HCT116 (cell line): ENCODE measurements at regions not wholly inside any gene's neighbourhood (a gene's known extent, or its start where the extent isn't known, plus 50 kb on each side); places are given as distances from the start of the nearest gene placed in this dataset.

Experiments
- ATAC-seq: fragments of 200-7000 bp; cut with Tn5 transposase; 2 replicates; pipeline ENCODE4 v1.9.1; 2020; ENCODE audit warnings: mild to moderate bottlenecking, moderate library complexity
- BruUV-seq: library from RNA; stranded (reverse); fragments of 400-500 nt; replicated peaks from 2 replicates; lab custom pipeline; 2021; lab: Mats Ljungman, UMichigan
- CTCF ChIA-PET: fragments of 300-600 bp; sonication (Branson Sonifier 250); formaldehyde crosslinking; loops from one replicate; lab custom pipeline; 2021; ENCODE audit warnings: antibody characterized with exemption; lab: Charles Lee
- POLR2A ChIA-PET: fragments of 300-600, 350-600 bp; sonication (Branson Sonifier 250); formaldehyde crosslinking; loops from one replicate; lab custom pipeline; 2021; ENCODE audit warnings: antibody characterized with exemption; lab: Charles Lee
- RAD21 ChIA-PET, 2 experiments: fragments of 300-600 bp; sonication (Branson Sonifier 250); formaldehyde crosslinking; loops; one replicate each; lab custom pipeline; 2023; ENCODE audit warnings: low total read pairs in 2 of 2; ENCODE audit not compliant: uncharacterized antibody in 2 of 2, unreplicated experiment in 2 of 2, low non-redundant PET in 1 of 2; lab: Charles Lee
- DNase-seq: peaks from one replicate; pipeline ENCODE4 v3.0.0-alpha.2; 2010; ENCODE audit warnings: low read depth, low spot score
- H2AFZ ChIP-seq: fragments of 200-600 bp; shearing (Covaris generic), sonication (generic); 2 replicates; pipeline ENCODE4 v1.6.1; 2017; ENCODE audit warnings: low read depth, mixed run types, mixed read lengths, antibody characterized with exemption, low read length; ENCODE audit not compliant: poor library complexity, severe bottlenecking
- H3K27ac ChIP-seq: 2 replicates; pipeline ENCODE4 v1.5.1; 2012; ENCODE audit warnings: low read depth, low read length
- H3K27me3 ChIP-seq: fragments of 200-600 bp; sonication (generic); 2 replicates; pipeline ENCODE4 v1.6.1; 2016; ENCODE audit warnings: mixed run types, low read length, mixed read lengths; ENCODE audit not compliant: insufficient read depth
- H3K36me3 ChIP-seq, 2 experiments: fragments of 200-500 bp in 1 of 2; fragments of 200-600 bp in 1 of 2; sonication (Bioruptor generic) in 1 of 2; sonication (generic) in 1 of 2; 2 replicates each; pipeline versions ENCODE4 v1.5.1 to v1.6.1; 2014 to 2016; ENCODE audit warnings: low read length in 2 of 2, inconsistent platforms in 1 of 2, mixed read lengths in 1 of 2, mixed run types in 1 of 2; ENCODE audit not compliant: insufficient read depth in 2 of 2, control insufficient read depth in 1 of 2
- H3K4me1 ChIP-seq, 2 experiments: fragments of 200-600 bp in 1 of 2; sonication (generic) in 1 of 2; 2 replicates each; pipeline versions ENCODE4 v1.5.1 to v1.6.1; 2012 to 2017; ENCODE audit warnings: low read length in 2 of 2, inconsistent platforms in 1 of 2, mild to moderate bottlenecking in 1 of 2, mixed read lengths in 1 of 2, mixed run types in 1 of 2, moderate library complexity in 1 of 2; ENCODE audit not compliant: insufficient read depth in 2 of 2, control insufficient read depth in 1 of 2
- H3K4me2 ChIP-seq: fragments of 200-600 bp; sonication (generic); 2 replicates; pipeline ENCODE4 v1.6.1; 2017; ENCODE audit warnings: mixed run types, low read length, mixed read lengths
- H3K4me3 ChIP-seq, 2 experiments: fragments of 200-600 bp in 1 of 2; sonication (generic) in 1 of 2; replicated peaks in 1 of 2; 2 replicates each; pipeline ENCODE4 v1.5.1; 2011 to 2016; ENCODE audit warnings: low read length in 2 of 2, control low read depth in 1 of 2, low read depth in 1 of 2, mild to moderate bottlenecking in 1 of 2, mixed read lengths in 1 of 2, mixed run types in 1 of 2
- H3K79me2 ChIP-seq: fragments of 200-600 bp; sonication (generic); 2 replicates; pipeline ENCODE4 v1.6.1; 2017; ENCODE audit warnings: mild to moderate bottlenecking, mixed run types, low read length, moderate library complexity, mixed read lengths; ENCODE audit not compliant: insufficient read depth
- H3K9ac ChIP-seq: fragments of 200-600 bp; sonication (generic); 2 replicates; pipeline ENCODE4 v1.6.1; 2016; ENCODE audit warnings: low read length, mixed read lengths
- H3K9me2 ChIP-seq: fragments of 200-600 bp; sonication (generic), shearing (Covaris generic); 2 replicates; pipeline ENCODE4 v1.6.1; 2017; ENCODE audit warnings: mixed run types, mild to moderate bottlenecking, moderate library complexity; ENCODE audit not compliant: insufficient read depth
- H3K9me3 ChIP-seq, 2 experiments: fragments of 200-500 bp in 1 of 2; fragments of 200-600 bp in 1 of 2; sonication (Bioruptor generic) in 1 of 2; sonication (generic) in 1 of 2; 2 replicates each; pipeline ENCODE4 v1.6.1; 2014 to 2017; ENCODE audit warnings: low read length in 2 of 2, mixed read lengths in 2 of 2, inconsistent platforms in 1 of 2, low read depth in 1 of 2, mild to moderate bottlenecking in 1 of 2, mixed run types in 1 of 2, moderate library complexity in 1 of 2; ENCODE audit not compliant: control insufficient read depth in 1 of 2, insufficient read depth in 1 of 2
- H4K20me1 ChIP-seq: fragments of 200-600 bp; sonication (generic), shearing (Covaris generic); 2 replicates; pipeline ENCODE4 v1.6.1; 2017; ENCODE audit warnings: mixed run types, mild to moderate bottlenecking, moderate library complexity; ENCODE audit not compliant: insufficient read depth
- CEBPB ChIP-seq: IDR thresholded peaks from 2 replicates; pipeline ENCODE4 v1.6.1; 2012; ENCODE audit warnings: low read depth
- EGR1 ChIP-seq: IDR thresholded peaks from 2 replicates; pipeline ENCODE4 v1.6.1; 2012; ENCODE audit warnings: low read depth
- ELF1 ChIP-seq: IDR thresholded peaks from 2 replicates; pipeline ENCODE4 v1.6.1; 2012; ENCODE audit warnings: low read depth, borderline replicate concordance
- EZH2 ChIP-seq: fragments of 200-600 bp; sonication (generic); IDR thresholded peaks from 2 replicates; pipeline ENCODE4 v1.6.1; 2017; ENCODE audit warnings: antibody characterized with exemption, mixed run types
- JUND ChIP-seq: IDR thresholded peaks from 2 replicates; pipeline ENCODE4 v1.6.1; 2012
- POLR2A ChIP-seq: IDR thresholded peaks from 2 replicates; pipeline ENCODE4 v1.7.0; 2011; ENCODE audit warnings: borderline replicate concordance; ENCODE audit not compliant: insufficient read depth, insufficient read length; ENCODE audit errors: extremely low read depth
- POLR2AphosphoS5 ChIP-seq: IDR thresholded peaks from 2 replicates; pipeline ENCODE4 v1.6.1; 2011; ENCODE audit warnings: mild to moderate bottlenecking, low read depth, low read length, moderate library complexity
- RAD21 ChIP-seq: IDR thresholded peaks from 2 replicates; pipeline ENCODE4 v1.6.1; 2012; ENCODE audit warnings: low read depth, mild to moderate bottlenecking
- SIN3A ChIP-seq: IDR thresholded peaks from 2 replicates; pipeline ENCODE4 v1.6.1; 2012; ENCODE audit warnings: low read depth
- SP1 ChIP-seq: IDR thresholded peaks from 2 replicates; pipeline ENCODE4 v1.6.1; 2012; ENCODE audit warnings: low read depth
- SRF ChIP-seq: IDR thresholded peaks from 2 replicates; pipeline ENCODE4 v1.6.1; 2012; ENCODE audit warnings: low read depth
- TCF7L2 ChIP-seq: IDR thresholded peaks from 2 replicates; pipeline ENCODE4 v1.7.0; 2011; ENCODE audit warnings: borderline replicate concordance, inconsistent platforms; ENCODE audit not compliant: insufficient read depth, insufficient read length; ENCODE audit errors: extremely low read depth
- YY1 ChIP-seq: IDR thresholded peaks from 2 replicates; pipeline ENCODE4 v1.6.1; 2011; ENCODE audit warnings: low read length, low read depth, moderate library complexity, mild to moderate bottlenecking; ENCODE audit not compliant: insufficient replicate concordance; ENCODE audit errors: extremely low read depth
- ZFX ChIP-seq: fragments of 450-650 bp; IDR thresholded peaks from 2 replicates; pipeline ENCODE4 v1.6.1; 2017
- ZNF274 ChIP-seq: fragments of 200-500 bp; sonication (Bioruptor generic); IDR thresholded peaks from 2 replicates; pipeline ENCODE4 v1.6.1; 2014; ENCODE audit warnings: mild to moderate bottlenecking, low read depth, low read length, inconsistent platforms
- intact Hi-C: fragments of 100-400 bp; cut with micrococcal nuclease; formaldehyde crosslinking; loops from 2 replicates; pipeline ENCODE4 v1.10.0; 2022
- TF ChIP-seq, protein P1 (sequence below): IDR thresholded peaks from 2 replicates; pipeline ENCODE4 v1.6.1; 2012
- TF ChIP-seq, protein P2 (sequence below), 3 experiments: fragments of 200-600 bp in 1 of 3; sonication (generic) in 1 of 3; IDR thresholded peaks in 2 of 3; conservative IDR thresholded peaks in 1 of 3; 2 replicates each; pipeline ENCODE4 v1.5.1; 2012 to 2017; ENCODE audit warnings: low read depth in 2 of 3, low read length in 2 of 3, antibody characterized with exemption in 1 of 3, borderline replicate concordance in 1 of 3, control low read depth in 1 of 3, mild to moderate bottlenecking in 1 of 3, mixed read lengths in 1 of 3, mixed run types in 1 of 3, moderate library complexity in 1 of 3; ENCODE audit not compliant: insufficient read depth in 1 of 3
- TF ChIP-seq, protein P3 (sequence below): IDR thresholded peaks from 2 replicates; pipeline ENCODE4 v1.6.1; 2011; ENCODE audit warnings: mild to moderate bottlenecking, low read length, moderate library complexity; ENCODE audit not compliant: insufficient replicate concordance; ENCODE audit errors: extremely low read depth

DNA sequence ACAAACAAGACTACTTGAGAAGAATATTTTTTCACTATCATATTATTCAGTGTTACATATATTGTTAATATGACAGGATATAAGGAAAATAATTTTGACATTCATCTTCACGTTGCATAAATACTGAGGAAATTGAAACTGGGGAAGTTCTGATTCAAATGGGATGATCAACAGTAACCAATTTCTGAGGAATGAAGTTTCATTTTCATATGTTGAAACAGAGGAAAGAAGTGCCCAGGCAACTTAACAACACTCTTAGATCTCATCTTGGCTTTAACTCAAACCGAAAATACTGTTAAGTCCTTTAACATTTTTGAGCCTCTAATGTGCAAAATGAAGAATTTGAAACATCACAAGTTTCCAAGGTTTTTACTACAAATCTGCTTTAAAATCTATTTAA lies 612.2 kb upstream of the VRK2 start:
- BruUV-seq = no TSS peak
- CTCF ChIA-PET = interaction anchor here (1.4 kb wide), 1 partner anchor 20 kb away, joined by 6 read pairs; no protein-coding TSS in a partner anchor
- H2AFZ ChIP-seq = no peak overlapping the region
- intact Hi-C loops = no loop called here
- RAD21 ChIA-PET = no interaction called here
- H3K4me1 ChIP-seq = peaks cover 0 to 10% of the 10 kb centered on the region in 2 experiments; a peak in 2 of 4 replicates
- no peaks in the 10 kb centered on the region for H3K36me3 ChIP-seq
- H3K4me3 ChIP-seq = no peak overlapping the region
- H3K27ac ChIP-seq = no peak overlapping the region
- H3K4me2 ChIP-seq = peak overlapping the region; percentile 35; the same call in 1 of the 2 replicates
- TF ChIP-seq SP1 (no peak), ZFX (no peak), EZH2 (no peak), RAD21 (no peak), ELF1 (no peak), JUND (no peak), ZNF274 (no peak)
- TF ChIP-seq, protein P1, sequence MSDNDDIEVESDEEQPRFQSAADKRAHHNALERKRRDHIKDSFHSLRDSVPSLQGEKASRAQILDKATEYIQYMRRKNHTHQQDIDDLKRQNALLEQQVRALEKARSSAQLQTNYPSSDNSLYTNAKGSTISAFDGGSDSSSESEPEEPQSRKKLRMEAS = no peak
- H3K27me3 ChIP-seq = no peaks in the 10 kb centered on the region
- no peaks in the 10 kb centered on the region for H3K79me2 ChIP-seq
- POLR2A ChIA-PET = no interaction called here
- ATAC-seq = no peak
- no peaks in the 10 kb centered on the region for H3K9me2 ChIP-seq
- no peaks in the 10 kb centered on the region for H3K9me3 ChIP-seq
- no peak overlapping the region for H3K9ac ChIP-seq
- DNase-seq = no peak
- H4K20me1 ChIP-seq = no peaks in the 10 kb centered on the region

DNA sequence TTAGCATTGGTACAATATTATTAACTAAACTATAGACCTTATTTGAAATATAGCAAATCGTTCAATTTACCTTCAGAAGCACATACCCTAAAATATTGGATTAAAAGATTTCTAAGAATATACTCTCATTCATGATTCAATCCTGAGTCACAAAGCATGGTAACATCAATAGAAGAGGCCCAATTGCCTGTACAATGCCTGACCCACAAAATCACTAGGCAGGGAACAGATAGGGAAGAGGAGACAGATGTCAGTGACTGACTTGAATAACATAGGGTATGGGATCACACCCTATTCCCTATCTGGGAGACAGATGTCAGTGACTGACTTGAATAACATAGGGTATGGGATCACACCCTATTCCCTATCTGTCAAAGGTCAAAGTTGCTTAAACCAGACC lies 611.6 kb upstream of the VRK2 start:
- Histone ChIP-seq H3K36me3 (no peaks in the 10 kb centered on the region), H3K9me2 (no peaks in the 10 kb centered on the region), H2AFZ (no peak overlapping the region), H3K27ac (no peak overlapping the region), H4K20me1 (no peaks in the 10 kb centered on the region), H3K4me3 (no peak overlapping the region), H3K9me3 (no peaks in the 10 kb centered on the region), H3K79me2 (no peaks in the 10 kb centered on the region), H3K4me2 (peak overlapping the region; percentile 35), H3K4me1 (peaks cover 0 to 10% of the 10 kb centered on the region in 2 experiments; a peak in 2 of 4 replicates), H3K9ac (no peak overlapping the region), H3K27me3 (no peaks in the 10 kb centered on the region)
- BruUV-seq = no TSS peak
- intact Hi-C loops = no loop called here
- ChIA-PET RAD21 (no interaction called here), POLR2A (no interaction called here), CTCF (no interaction called here)
- DNase-seq = no peak
- peak; percentile 60; the same call in 1 of the 2 replicates for ATAC-seq
- TF ChIP-seq CEBPB (0 out of 2 replicates have a peak, but pooled peaks have one; percentile 14), JUND (0 out of 2 replicates have a peak, but pooled peaks have one; percentile 16), EGR1 (no peak), SIN3A (no peak), POLR2AphosphoS5 (no peak), SRF (no peak), EZH2 (no peak), TCF7L2 (no peak), YY1 (no peak), RAD21 (no peak), ELF1 (no peak), POLR2A (no peak)
- TF ChIP-seq, protein P2, sequence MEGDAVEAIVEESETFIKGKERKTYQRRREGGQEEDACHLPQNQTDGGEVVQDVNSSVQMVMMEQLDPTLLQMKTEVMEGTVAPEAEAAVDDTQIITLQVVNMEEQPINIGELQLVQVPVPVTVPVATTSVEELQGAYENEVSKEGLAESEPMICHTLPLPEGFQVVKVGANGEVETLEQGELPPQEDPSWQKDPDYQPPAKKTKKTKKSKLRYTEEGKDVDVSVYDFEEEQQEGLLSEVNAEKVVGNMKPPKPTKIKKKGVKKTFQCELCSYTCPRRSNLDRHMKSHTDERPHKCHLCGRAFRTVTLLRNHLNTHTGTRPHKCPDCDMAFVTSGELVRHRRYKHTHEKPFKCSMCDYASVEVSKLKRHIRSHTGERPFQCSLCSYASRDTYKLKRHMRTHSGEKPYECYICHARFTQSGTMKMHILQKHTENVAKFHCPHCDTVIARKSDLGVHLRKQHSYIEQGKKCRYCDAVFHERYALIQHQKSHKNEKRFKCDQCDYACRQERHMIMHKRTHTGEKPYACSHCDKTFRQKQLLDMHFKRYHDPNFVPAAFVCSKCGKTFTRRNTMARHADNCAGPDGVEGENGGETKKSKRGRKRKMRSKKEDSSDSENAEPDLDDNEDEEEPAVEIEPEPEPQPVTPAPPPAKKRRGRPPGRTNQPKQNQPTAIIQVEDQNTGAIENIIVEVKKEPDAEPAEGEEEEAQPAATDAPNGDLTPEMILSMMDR (IDR thresholded peaks at IDR 0.05 in 2 of 3, conservative IDR thresholded peaks at IDR 0.05 in 1 of 3; ENCODE audit: borderline replicate concordance in 1 of 3, insufficient read depth in 1 of 3, low read depth in 2 of 3, low read length in 2 of 3) = no peak
- TF ChIP-seq, protein P3, sequence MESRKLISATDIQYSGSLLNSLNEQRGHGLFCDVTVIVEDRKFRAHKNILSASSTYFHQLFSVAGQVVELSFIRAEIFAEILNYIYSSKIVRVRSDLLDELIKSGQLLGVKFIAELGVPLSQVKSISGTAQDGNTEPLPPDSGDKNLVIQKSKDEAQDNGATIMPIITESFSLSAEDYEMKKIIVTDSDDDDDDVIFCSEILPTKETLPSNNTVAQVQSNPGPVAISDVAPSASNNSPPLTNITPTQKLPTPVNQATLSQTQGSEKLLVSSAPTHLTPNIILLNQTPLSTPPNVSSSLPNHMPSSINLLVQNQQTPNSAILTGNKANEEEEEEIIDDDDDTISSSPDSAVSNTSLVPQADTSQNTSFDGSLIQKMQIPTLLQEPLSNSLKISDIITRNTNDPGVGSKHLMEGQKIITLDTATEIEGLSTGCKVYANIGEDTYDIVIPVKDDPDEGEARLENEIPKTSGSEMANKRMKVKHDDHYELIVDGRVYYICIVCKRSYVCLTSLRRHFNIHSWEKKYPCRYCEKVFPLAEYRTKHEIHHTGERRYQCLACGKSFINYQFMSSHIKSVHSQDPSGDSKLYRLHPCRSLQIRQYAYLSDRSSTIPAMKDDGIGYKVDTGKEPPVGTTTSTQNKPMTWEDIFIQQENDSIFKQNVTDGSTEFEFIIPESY = no peak
